Nephron progenitor cell (in vitro differentiated cells): ENCODE measurements at regions not wholly inside any gene's neighbourhood (a gene's known extent, or its start where the extent isn't known, plus 50 kb on each side); places are given as distances from the start of the nearest gene placed in this dataset.

ENCODE experiments used
- DNase-seq: peaks from one replicate; pipeline ENCODE4 v3.0.0; 2021
- H3K27ac Mint-ChIP-seq: 2 replicates; pipeline ENCODE4 v1.8.0; 2021; ENCODE audit warnings: mild to moderate bottlenecking, moderate library complexity, mixed read lengths
- H3K27me3 Mint-ChIP-seq: 2 replicates; pipeline ENCODE4 v1.8.0; 2021; ENCODE audit warnings: mild to moderate bottlenecking, low read depth, mixed read lengths; ENCODE audit not compliant: poor library complexity
- H3K36me3 Mint-ChIP-seq: 2 replicates; pipeline ENCODE4 v1.8.0; 2021; ENCODE audit warnings: low read depth, mixed read lengths
- H3K4me1 Mint-ChIP-seq: 2 replicates; pipeline ENCODE4 v1.8.0; 2021; ENCODE audit warnings: mixed read lengths
- H3K4me3 Mint-ChIP-seq: 2 replicates; pipeline ENCODE4 v1.8.0; 2021; ENCODE audit warnings: mild to moderate bottlenecking, moderate library complexity, mixed read lengths
- H3K9me3 Mint-ChIP-seq: 2 replicates; pipeline ENCODE4 v1.8.0; 2021; ENCODE audit warnings: mild to moderate bottlenecking, moderate library complexity, mixed read lengths
- TF ChIP-seq, protein P1 (sequence below): fragments of 200-600 bp; sonication (generic); IDR thresholded peaks from 2 replicates; pipeline ENCODE4 v1.5.0; 2021; ENCODE audit warnings: antibody characterized with exemption

DNA sequence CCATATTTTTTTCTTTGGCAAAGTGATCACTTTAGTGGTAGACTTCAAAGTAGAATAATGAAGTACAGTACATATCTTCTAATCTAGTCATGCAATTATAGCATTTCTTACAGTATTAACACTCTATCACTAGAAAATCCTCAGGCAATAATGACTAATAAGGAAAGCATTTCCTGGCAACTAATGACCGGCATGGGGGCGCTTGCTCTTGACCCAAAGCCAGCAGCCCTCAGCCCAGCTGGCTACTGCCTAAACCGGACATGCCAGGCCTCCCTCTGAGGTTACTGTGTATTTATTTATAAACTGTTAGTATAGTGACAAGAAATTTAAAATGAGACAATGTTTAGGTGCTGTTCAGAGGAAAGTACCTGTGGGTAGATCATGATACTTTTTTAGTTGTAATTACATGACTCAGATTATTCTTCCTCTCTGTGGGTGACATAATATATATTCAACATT lies 633.8 kb downstream of the PTPRC start:
- no peaks in the 10 kb centered on the region for H3K36me3 Mint-ChIP-seq

DNA sequence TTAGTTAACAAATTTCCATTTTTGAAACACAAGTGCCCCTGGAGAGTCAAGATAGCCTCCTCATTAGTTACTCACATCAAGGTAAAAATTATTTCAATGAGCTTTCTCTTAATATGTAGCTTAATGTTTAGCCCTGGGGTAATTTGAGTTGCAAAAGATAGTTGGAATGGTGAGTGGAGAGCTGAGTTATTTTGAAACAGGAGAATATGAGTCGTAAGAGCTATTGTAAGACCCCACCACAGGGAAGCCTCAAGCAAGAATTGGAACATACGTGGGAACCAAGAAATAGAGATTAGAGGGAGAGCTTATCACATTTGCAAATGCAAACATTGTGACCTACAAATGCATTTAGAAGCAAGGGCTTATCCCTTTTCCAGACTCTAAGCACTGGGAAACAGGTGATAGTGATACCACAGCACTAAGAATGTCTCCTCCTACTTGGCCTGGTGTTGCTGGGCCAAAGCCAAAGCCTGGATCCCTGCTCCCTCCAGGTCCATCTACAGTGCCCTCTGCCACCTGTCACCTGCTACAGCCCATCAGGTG lies 635.1 kb downstream of the PTPRC start:
- no peak overlapping the region for H3K27ac Mint-ChIP-seq
- H3K36me3 Mint-ChIP-seq = no peaks in the 10 kb centered on the region
- H3K27me3 Mint-ChIP-seq = no peaks in the 10 kb centered on the region
- H3K4me1 Mint-ChIP-seq = no peaks in the 10 kb centered on the region
- DNase-seq = no peak
- no peaks in the 10 kb centered on the region for H3K9me3 Mint-ChIP-seq
- TF ChIP-seq, protein P1, sequence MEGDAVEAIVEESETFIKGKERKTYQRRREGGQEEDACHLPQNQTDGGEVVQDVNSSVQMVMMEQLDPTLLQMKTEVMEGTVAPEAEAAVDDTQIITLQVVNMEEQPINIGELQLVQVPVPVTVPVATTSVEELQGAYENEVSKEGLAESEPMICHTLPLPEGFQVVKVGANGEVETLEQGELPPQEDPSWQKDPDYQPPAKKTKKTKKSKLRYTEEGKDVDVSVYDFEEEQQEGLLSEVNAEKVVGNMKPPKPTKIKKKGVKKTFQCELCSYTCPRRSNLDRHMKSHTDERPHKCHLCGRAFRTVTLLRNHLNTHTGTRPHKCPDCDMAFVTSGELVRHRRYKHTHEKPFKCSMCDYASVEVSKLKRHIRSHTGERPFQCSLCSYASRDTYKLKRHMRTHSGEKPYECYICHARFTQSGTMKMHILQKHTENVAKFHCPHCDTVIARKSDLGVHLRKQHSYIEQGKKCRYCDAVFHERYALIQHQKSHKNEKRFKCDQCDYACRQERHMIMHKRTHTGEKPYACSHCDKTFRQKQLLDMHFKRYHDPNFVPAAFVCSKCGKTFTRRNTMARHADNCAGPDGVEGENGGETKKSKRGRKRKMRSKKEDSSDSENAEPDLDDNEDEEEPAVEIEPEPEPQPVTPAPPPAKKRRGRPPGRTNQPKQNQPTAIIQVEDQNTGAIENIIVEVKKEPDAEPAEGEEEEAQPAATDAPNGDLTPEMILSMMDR = no peak
- H3K4me3 Mint-ChIP-seq = no peak overlapping the region

More for the DNA sequence above, 633.8 kb downstream of the PTPRC start:
- no peak overlapping the region for H3K4me3 Mint-ChIP-seq
- H3K27ac Mint-ChIP-seq = no peak overlapping the region
- H3K4me1 Mint-ChIP-seq = no peaks in the 10 kb centered on the region
- TF ChIP-seq, protein P1 = no peak
- no peaks in the 10 kb centered on the region for H3K9me3 Mint-ChIP-seq
- no peak for DNase-seq
- H3K27me3 Mint-ChIP-seq = peaks cover 4% of the 10 kb centered on the region

DNA sequence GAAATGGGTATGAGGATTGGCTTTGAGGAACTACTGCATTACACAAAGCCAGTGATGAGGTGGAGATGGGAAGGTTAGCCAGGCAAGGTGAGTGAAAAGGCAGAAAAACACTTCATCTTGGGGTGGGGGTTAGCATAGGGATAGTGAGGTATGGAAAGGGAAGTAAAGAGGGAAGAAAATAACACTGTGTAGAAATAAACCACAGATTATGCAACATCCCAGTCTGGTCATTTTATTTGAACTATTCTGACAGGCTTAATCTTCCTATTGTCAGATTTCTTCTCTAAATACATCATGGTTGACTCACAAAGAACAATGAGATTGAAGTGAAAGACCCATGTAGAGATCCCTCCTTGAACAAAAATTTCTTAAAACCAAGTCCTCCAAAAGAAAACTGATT lies 640.2 kb downstream of the PTPRC start:
- no peaks in the 10 kb centered on the region for H3K36me3 Mint-ChIP-seq
- no peaks in the 10 kb centered on the region for H3K9me3 Mint-ChIP-seq
- DNase-seq = no peak
- H3K4me3 Mint-ChIP-seq = no peak overlapping the region
- TF ChIP-seq, protein P1 = no peak
- H3K27ac Mint-ChIP-seq = no peak overlapping the region
- H3K27me3 Mint-ChIP-seq = no peaks in the 10 kb centered on the region
- no peaks in the 10 kb centered on the region for H3K4me1 Mint-ChIP-seq

DNA sequence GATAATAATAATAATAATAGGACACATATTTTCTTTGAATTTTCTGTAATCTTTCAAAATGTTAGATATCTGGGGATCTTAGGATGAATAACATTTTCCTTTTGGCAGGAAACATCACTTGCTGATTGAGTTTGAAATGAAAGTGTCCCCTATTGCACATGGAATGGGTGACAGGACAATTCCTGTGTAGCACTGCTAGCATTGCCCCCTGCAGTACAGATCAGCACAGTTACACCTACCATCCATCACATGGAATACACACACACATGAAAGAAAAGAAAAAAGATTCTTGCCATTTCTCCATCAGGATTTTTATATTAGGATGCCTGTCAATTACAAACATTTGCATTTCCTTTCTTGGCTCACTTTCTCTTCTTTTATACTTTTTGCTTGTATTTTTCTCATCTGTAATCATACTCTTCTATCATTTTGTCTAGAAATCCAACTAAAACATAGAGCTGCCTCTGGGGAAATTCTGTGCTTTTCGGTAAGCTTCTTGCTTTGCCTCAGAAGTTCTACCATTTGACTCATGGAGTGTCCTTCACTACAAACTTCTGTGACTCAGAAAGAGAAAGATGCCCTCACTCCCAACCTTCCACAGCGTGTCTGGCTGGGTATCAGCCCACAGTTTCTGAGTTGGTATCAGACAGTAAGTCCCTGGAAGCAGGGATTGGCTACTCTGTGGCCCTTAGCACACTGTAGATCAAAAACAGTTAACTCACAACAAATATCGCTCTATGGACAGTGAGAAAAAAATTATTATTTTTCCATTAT lies 641.2 kb downstream of the PTPRC start:
- TF ChIP-seq, protein P1 = no peak
- Mint-ChIP-seq H3K27ac (no peak overlapping the region), H3K4me1 (no peaks in the 10 kb centered on the region)

DNA sequence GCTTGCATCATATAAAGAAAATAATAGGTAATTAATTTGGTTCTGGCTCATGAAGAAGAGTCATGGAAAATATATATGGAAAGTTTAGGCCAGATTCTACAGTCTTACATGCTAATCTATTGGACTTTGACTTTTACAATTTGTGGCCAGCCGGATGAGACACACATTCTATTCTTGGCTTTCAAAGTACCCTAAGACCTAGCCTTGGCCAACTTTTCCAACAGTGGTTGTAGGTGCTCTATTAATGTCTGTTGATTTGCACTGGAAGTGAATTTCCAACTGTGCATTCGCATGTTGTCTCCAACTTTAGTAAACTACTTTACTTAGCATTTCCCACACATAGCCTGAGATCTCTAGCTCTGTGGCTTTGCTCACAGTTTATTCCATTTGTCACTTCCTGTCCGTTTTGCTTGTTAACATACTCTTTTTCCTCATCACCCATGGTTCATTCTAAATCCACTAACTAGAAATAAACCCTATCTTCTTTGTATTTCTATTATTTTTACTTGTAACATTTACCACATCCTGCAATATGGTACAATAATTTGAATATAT lies 644.0 kb downstream of the PTPRC start:
- Mint-ChIP-seq H3K4me1 (peaks cover 4% of the 10 kb centered on the region), H3K4me3 (no peak overlapping the region), H3K27ac (no peak overlapping the region), H3K36me3 (no peaks in the 10 kb centered on the region), H3K27me3 (no peaks in the 10 kb centered on the region), H3K9me3 (no peaks in the 10 kb centered on the region)
- DNase-seq = no peak
- TF ChIP-seq, protein P1 = no peak

More for the DNA sequence above, 641.2 kb downstream of the PTPRC start:
- Mint-ChIP-seq H3K9me3 (no peaks in the 10 kb centered on the region), H3K27me3 (no peaks in the 10 kb centered on the region), H3K4me3 (no peak overlapping the region), H3K36me3 (no peaks in the 10 kb centered on the region)
- DNase-seq = no peak
